ENCODE measurements at regions not wholly inside any gene's neighbourhood (a gene's known extent, or its start where the extent isn't known, plus 50 kb on each side); places are given as distances from the start of the nearest gene placed in this dataset.

DNA sequence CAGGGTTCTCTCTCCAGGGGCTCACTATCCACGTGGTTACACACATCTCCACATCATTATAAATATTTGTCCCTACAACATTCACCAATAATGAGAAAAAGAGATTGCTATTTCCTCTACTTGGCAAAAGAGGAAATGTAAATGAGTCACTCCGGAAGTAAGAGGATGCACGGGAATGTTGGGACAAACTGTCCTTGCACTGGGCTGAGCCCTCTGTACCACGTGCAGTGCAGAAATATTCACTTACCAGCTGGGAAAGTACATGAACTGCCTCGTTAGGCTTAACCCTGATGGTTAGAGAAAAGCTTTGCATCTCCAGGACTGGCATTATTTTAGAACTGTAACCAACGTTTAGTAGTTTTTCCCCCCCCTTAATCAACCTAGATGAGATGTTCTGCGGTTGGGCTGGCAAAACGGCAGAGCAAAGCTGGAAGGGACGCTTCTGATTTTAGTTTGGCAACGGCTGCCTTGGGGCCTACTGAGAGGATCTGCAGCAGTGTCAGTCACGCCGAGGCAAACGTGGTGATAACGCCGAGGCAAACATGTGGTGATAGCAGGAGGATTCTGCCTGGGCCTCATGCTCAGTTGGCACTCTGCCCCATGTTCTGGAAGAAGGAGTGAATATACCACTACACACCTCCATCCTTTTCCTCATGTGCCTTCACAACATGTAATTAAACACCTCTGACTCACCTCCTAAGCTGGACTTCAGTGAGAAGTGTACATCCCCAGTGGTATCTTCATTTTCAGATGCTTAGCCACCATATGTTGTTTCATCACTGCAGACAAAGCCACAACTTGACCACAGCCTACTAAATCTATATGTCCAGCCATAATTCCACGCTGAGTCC is 661.4 kb upstream of the KLF4 start:
- DNase-seq (ENCODE audit: low spot score): no peak
- intact Hi-C loops (cut with DNase I): no loop called here
- ATAC-seq: peak; percentile 62

DNA sequence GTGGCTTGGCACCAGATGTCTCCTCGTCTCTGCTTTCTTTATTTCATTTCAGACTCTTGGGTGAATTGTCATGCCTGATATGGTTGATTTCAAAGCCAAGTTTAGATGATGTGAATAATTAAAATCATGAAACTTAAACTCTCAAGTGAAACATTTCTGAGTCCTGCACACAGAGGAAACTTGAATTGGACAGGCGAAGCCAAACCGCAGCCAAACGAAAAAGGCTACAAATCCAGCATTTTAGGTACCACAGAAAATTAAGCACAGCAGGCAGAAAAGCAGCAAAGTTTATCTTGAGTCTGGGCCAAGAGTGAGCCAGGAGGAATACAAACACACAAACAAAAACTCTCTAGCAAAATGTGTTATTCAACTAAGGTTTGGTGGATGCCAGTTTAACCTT is 659.8 kb upstream of the KLF4 start:
- intact Hi-C loops (cut with DNase I): no loop called here
- no peak for ATAC-seq

DNA sequence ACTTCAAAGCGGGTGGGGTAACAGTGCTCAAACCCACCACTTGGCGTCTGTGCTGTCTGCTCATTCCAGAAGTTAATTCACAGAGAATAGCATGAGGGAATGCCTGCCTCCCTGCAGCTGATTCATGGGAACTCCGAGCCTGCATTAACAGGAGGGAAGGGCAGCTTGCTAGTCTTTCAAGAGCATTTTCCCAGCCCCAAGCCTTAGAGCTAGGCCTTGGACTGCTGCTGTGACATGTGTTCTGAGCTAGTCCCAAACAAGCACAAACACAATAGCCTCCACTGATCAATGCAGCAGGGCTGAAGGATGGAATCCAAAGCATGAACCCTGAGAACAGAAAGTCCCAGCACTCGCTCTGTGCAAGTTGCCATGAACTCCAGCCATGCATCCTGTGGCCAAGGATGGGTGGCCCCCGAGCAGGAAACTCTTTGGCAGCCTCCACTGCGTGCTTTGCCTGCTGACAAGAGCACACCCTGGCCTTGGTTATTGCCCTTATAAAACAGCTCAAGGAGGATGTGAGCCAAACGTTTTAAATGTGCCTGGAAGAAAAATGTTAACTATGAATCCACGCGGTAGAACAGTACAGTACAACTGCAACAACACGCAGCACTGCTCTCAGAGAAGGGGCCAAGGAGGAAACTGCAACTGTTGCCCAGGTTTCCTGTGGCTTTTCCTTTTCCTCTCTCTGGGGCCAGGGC is 653.1 kb upstream of the KLF4 start:
- ATAC-seq: peak; percentile 98
- intact Hi-C loops (cut with DNase I): no loop called here
- DNase-seq (ENCODE audit: low spot score): peak; percentile 82

More for the DNA sequence above, 659.8 kb upstream of the KLF4 start:
- DNase-seq (ENCODE audit: low spot score): no peak

DNA sequence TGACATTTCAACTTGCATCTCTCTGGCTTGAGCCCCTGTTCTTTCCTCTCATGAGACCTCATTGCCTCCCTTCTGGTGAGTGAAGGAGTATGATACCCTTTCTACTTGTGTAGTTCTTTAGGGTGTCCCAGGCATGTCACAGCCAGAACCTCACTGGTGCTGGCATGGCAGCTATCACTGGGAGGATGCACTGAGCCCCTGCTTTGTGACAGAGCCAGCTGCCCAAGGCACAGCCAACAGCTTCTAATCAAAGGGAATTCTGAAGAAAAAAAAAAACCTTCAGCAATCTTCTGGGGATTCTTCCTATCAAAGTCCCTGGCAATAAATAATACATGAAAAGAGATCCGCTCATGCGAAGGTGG is 652.6 kb upstream of the KLF4 start:
- ATAC-seq (peak; percentile 20), DNase-seq (ENCODE audit: low spot score) (no peak)
- intact Hi-C loops (cut with DNase I): no loop called here

DNA sequence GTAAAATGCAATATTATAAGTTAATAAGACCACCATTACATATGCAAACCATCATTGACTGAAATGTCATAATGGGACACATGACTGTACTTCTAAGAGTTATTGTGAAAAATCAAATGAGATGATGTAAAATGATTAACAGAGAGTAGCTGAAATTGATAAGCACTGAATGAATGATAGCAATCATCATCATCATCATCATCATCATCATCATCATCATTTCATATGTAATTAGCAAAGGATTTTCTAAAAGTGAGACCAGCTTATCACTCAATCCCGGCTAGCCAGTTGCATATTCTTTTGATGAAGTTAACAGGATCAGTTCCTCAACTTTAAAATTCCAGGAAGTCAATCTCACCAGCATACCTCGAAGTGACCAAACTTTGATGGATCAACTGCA is 650.3 kb upstream of the KLF4 start:
- ATAC-seq (no peak), DNase-seq (ENCODE audit: low spot score) (no peak)
- intact Hi-C loops (cut with DNase I): no loop called here

DNA sequence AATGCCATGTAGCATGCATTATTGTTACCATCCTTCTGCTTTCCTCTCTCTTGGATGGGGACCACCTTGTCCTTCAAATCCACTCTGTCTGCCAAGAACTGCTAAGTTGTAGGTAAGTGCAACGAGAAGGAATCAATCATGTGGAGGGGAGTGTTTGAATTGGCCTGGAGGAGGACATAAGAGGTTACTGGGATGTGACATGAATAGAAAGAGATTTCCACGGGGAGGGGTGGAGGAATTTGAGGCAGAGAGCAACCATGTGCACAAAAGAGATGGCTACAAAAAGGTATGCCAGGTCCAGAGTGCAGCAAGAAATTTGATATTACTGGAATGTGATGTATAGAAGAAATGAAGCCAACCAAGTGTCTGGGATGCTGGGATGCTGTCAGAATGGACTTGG is 648.9 kb upstream of the KLF4 start:
- no peak for ATAC-seq
- intact Hi-C loops (cut with DNase I): no loop called here
- no peak for DNase-seq (ENCODE audit: low spot score)

DNA sequence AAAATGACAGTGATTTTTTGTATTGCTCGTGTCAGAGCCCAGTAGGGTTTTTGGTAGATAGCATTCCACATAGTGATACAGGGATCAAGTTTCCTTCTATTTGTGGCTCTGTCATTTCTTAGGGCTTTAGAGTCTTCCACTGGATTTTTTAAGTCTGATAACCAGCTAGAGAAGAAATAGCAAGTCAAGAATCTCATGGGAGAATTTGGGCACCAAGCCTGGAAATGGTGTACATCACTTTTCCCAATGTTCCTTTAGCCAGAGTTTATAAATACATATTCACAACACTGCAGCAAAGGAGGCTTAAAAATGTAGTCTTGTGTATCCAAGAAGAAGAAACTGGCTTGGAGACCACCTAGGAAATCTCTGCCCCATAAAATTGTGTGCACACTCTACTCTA is 647.1 kb upstream of the KLF4 start:
- ATAC-seq: no peak
- no peak for DNase-seq (ENCODE audit: low spot score)
- intact Hi-C loops (cut with DNase I): no loop called here

DNA sequence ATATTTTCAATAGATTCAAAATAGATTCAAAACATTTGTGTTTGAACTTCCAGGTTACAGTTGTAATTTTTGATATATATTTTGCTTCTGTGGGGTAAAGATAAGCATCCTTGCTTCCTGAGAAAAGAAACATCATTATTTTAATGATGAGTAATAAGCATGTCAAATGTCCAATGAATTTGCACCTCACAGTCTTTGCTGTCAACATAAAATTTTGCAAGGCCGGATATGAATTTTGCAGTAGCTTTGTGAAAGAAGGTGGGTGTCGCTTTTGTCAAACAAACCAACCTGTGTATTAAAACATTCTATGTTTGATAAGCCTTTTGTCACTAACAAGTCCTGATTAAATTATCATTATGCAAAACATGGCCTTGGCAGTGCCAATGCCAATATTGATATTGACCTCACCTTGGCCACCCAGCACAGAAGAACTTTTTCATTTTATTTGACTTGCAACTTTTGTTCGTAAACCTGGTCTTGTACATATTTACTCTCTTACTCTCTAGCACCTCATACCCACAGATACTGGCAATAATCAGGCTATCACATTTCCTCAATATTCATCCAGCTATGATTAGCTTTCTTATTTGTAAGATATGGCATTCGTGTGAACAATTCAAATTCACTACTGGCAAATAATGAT is 645.0 kb upstream of the KLF4 start:
- intact Hi-C loops (cut with DNase I): no loop called here
- DNase-seq (ENCODE audit: low spot score) (no peak), ATAC-seq (no peak)

DNA sequence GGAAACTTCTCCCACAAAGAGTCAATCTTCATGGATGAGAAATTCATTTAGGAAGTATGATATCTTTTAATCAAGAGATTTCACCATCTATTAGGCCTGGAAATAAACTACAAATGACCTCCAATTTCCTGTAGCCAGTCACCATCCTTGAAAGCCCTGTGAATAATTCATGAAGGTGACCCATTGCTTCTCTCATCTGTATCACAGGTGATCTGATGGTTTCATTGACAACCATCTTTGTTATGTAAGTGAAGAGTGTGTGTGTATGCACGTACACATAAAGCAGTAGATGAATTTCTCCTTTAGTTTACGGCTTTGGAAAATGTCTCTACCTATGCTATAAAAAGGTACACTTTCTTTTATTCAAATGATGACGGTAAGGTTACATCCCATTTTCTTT is 644.1 kb upstream of the KLF4 start:
- DNase-seq (ENCODE audit: low spot score) (no peak), ATAC-seq (no peak)
- intact Hi-C loops (cut with DNase I): no loop called here

DNA sequence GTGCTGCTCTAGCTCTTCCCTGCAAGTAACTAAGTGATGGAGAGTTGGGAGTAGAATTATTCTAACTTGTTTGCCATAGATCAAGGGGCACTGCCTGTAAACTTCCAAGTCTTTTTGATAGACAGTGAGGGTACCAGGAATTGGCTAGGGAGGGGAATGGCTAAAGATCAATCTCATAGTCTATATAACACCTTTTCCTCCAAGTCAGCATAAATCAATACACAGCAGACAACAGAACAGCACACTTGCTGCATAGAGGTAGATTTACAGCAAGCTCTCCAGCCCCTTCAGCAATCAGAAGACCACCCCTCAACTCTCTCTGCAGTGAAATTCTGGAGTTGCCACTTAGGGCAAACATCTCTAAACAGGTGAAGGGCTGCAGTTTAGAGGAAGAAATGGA is 643.5 kb upstream of the KLF4 start:
- no peak for DNase-seq (ENCODE audit: low spot score)
- intact Hi-C loops (cut with DNase I): no loop called here
- ATAC-seq: no peak

DNA sequence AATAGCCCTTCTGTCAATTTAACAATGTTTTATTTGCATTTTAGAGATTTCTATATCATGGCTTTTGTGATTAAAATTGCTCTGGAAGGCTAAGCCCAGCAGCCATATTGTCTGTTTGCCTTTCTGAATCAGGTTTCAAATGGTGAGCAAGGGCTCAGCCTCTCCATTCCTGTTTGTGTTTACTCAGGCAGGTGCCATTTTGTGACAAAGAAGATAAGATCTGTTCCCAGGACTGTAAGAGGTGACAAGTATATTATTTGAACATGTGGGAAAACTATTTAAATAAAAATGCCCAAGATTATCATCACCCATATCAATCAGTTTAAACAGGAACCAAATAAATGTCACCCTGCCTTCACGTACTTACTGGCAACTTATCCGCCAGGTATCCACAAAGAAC is 641.3 kb upstream of the KLF4 start:
- ATAC-seq (no peak), DNase-seq (ENCODE audit: low spot score) (no peak)
- intact Hi-C loops (cut with DNase I): no loop called here

DNA sequence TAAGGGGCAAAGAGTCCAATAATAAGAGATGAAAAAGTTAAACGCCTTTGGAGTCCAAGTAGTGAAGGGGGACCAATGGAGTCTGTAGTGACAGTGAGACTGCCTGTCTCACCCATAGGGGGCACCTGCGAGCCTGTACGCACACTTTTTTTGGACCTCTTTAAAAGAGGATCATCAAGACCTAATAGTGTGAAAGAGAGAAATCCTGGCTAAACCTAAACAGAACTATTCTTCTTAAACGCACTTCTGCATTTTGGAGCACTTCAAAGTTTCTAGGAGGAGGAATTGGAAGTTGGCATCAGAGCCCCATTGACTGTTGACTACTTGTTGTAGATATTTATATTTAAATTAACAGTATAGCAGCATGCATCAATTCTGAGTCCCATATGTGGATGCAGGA is 636.1 kb upstream of the KLF4 start:
- ATAC-seq (no peak), DNase-seq (ENCODE audit: low spot score) (no peak)
- intact Hi-C loops (cut with DNase I): no loop called here

DNA sequence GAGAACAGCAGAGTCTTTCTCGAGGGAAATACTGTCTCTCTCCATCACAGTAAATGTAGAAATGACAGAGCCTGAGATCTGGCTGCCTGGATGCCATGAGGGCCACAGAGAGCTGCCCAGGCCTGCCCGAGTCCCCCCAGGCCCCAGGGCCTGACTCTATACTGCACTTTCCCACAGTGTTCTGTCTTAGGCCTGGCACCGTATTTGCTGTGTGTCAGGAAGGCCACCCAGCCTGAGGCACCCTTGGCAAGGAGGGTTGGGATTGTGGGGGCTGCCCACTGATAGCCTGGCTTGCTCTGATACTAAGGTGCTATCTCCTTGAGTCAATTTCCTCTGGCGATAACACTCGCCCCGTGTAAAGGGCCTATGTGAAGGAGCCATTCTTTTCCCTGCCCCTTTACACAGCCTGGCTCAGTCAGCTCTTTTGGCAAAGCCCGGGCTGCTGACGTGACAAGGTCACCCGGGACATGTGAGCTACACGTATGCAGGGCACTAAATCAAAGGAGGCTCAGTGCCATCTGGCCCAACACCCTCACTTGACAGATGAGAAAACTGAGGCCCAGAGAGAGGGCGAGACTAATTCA is 630.1 kb upstream of the KLF4 start:
- ATAC-seq (no peak), DNase-seq (ENCODE audit: low spot score) (no peak)
- intact Hi-C loops (cut with DNase I): no loop called here

DNA sequence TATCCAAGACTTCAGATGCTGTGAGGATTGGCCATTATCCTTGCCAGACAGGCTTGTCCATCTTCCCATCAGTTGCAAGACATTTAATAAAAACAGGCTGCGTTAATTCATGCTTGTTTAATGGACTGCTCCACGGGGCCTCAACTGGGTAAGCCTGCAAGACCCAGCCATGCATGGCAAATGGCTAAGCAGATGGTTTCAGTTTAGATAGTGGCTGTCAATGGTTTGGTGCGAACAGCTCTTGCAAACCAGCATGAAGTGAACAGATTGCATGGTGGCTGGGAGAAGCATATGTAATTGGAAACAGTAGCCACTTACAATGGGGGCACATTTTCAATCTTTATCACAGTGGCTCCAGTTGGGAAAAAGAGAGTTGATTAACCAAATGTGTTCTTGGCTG is 628.2 kb upstream of the KLF4 start:
- ATAC-seq (no peak), DNase-seq (ENCODE audit: low spot score) (no peak)
- intact Hi-C loops (cut with DNase I): no loop called here

DNA sequence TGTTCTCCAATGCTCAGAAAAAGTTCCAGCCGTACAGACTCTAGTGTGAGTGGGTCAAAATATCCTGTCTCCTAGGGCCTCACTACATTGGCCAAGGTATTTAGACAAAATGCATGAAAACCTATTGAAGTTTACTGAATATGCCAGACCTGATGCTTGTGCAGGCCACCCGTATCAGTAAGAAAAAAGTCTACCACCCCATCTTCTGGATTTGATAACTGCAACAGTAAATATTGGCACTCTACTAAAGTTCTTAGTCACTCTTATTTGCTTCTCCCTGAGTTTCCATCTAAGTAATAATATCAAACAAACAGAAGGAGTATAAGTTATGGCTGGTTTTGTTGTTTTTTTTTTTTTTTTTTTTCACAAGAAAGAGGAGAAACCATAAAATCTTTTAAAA is 627.7 kb upstream of the KLF4 start:
- no peak for DNase-seq (ENCODE audit: low spot score)
- no peak for ATAC-seq
- intact Hi-C loops (cut with DNase I): no loop called here

DNA sequence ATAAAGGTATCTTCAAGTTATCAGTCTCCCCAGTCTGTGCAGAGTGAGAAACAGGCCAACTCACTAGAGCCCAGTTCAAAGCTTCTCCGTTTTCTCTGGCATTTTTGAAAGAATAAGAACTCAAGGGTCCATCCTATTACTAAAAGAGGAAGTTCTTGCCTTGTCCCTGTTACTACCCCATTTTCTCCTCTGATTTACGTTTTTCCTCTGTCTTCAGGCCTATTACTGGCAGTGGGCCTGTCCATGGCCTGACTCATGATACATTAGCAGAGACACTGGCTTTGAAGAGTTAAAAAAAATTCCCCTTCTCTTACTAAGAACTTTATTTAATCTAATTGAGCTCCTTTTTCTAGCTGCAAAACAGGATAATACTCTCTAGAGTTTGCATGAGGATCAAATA is 624.0 kb upstream of the KLF4 start:
- ATAC-seq (no peak), DNase-seq (ENCODE audit: low spot score) (no peak)
- intact Hi-C loops (cut with DNase I): no loop called here

DNA sequence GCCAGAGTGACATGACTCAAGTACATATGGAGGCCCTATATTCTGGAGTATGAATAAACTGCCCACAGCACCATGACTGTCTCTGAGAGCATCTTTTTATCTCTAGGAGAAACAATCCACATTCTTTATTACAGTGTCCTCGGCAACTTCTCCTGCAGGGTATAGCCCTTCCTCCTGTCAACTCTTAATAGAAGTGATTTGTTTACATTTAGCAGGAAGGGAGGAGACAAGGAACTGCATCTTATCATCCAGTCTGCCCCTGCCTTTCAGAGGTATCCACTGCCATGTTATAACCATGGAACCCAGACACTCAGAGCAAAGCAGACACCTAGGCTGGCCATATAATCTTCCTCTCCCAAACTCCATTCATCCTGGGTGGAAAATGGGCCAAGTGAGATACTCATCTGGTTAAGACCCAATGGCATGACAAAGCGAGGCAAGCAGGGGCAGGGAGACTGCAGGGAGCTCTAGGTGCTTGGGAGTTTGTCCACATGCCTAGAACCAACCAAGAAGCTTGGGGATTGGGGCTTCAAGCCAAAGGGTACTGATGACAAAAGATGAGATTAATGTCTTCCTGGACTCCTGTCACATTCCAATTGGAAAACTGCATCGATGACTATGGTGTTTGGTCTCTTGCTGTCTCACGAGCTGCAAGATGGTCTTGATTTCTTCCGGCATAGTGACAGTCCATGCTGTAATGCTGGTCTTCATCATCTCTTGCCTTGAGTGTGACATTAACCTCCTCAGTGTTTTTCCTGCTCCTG is 620.5 kb upstream of the KLF4 start:
- DNase-seq (ENCODE audit: low spot score) (no peak), ATAC-seq (no peak)
- intact Hi-C loops (cut with DNase I): no loop called here

DNA sequence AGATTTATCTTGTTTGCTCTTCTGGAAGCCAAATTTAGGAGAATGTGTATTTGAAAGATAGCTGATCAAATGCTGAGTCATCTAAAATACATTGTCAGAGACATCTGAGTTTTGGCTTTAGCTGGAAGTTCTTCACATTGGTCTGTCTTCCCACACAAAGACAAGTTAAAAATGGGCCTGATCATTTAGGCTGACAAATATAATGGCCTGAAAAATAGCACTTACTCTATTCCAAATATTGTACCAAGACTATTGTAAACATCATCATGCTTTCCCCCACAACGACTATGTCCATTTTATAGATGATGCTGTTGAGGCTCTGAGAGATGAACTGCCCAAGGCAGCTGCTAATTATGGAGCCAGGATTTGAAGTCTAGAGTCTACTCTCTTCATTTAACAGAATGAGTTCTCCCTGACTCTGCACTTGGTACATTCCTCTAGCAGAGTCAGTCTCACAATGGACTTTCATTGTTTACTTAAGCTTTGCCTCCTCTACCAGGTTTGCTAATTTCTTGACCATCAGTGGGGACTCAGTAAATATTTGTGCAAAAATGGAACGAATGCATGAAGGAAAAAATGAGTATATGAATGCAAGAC is 619.4 kb upstream of the KLF4 start:
- no peak for DNase-seq (ENCODE audit: low spot score)
- intact Hi-C loops (cut with DNase I): no loop called here
- ATAC-seq: no peak

DNA sequence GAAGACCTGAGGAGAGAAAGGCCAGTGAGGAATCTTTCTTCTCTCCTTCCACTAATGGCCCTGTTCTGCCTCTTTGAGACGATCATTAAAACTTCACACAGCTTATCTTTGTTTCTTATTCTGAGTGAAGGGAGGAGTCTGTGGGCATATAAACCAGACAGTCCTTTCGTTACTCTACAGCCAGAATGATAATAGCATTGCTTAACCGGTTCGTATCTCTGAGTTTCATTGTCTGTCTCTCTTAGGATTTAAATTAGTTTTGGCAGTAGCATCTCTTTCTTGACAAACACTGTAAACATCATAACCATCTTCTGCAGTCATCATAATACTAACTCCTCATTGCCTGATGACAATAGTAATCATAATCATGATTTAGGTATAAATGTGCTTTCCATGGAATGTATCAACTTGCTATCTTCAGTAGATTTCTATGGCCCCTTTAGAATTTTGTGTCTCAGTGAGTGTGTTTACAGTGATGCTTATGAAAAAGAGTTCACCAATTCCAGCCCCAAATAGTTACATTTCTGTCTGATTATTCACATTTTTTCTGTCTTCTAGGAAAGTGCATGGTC is 618.8 kb upstream of the KLF4 start:
- intact Hi-C loops (cut with DNase I): no loop called here
- DNase-seq (ENCODE audit: low spot score) (no peak), ATAC-seq (no peak)
